ENCODE measurements at regions not wholly inside any gene's neighbourhood (a gene's known extent, or its start where the extent isn't known, plus 50 kb on each side); places are given as distances from the start of the nearest gene placed in this dataset.
"Not testable (repeated sequence)": the region's sequence is repeated elsewhere in the genome, so short reads cannot be mapped to it uniquely, and the experiment has no call there.

DNA sequence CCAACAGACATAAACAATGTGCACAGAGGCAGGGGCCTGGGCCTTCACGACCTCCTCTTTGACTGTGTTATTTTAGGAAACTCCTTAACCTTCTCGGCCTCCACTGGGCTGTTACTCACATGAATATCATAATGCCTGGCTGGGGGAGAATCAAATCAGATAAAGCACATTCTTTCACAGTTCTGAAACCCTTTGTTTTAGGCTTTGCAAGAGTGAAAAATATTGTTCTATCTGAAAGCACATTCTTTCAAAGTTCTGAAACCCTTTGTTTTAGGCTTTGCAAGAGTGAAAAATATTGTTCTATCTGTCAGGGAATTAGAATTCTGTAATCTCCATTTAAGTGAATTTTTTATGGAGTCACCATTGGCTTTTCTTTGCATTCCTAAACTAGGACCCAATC is 50.7 kb upstream of the SYNDIG1 start:
- no peak for DNase-seq

DNA sequence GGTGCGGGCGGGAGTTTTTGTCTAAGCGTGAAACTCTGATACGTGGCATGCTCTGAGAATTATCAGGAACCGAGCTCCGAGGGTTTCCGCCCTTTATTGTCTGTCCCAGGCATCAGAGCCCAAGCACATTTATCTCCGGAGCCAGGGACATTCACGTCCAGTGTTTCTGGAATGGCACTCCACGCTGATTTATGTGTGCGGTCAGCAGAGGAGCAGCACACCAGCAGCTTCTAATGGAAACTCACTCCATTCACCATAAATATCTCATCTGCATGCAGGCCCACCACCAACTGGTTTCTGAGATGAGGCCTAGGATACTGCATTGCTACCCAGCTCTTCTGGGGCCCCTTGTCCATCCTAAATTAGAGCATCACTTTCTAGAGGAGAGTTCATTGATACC is 51.9 kb upstream of the SYNDIG1 start:
- DNase-seq, result no peak

DNA sequence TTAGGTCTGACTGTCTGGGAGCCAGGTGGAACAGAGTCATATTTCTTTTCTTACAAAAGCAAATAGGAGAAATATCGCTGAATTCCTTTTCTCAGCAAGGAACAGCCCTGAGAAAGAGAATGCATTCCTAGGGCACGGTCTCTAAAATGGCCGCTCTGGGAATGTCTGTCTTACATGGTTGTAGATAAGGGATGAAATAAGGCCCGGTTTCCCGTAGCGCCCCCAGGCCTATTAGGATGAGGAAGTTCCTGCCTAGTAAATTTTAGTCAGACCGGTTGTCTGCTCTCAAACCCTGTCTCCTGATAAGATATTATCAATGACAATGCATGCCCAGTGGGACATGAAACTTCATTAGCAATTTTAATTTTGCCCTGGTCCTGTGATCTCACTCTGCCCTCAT is 54.0 kb upstream of the SYNDIG1 start:
- not testable (repeated sequence) for DNase-seq

GRCh38 chr20:24411834-24412216 is 57.6 kb upstream of the SYNDIG1 start:
- DNase-seq, result no peak

GRCh38 chr20:24411003-24411833 is 58.2 kb upstream of the SYNDIG1 start:
- no peak for DNase-seq

GRCh38 chr20:24407151-24407550 is 62.3 kb upstream of the SYNDIG1 start:
- no peak for DNase-seq

GRCh38 chr20:24406750-24407149 is 62.7 kb upstream of the SYNDIG1 start:
- no peak for DNase-seq

- DNase-seq, result no peak
Observed at GRCh38 chr20:24406251-24406650, 63.2 kb upstream of the SYNDIG1 start.

- no peak for DNase-seq
Observed at GRCh38 chr20:24405810-24406209, 63.6 kb upstream of the SYNDIG1 start.

DNA sequence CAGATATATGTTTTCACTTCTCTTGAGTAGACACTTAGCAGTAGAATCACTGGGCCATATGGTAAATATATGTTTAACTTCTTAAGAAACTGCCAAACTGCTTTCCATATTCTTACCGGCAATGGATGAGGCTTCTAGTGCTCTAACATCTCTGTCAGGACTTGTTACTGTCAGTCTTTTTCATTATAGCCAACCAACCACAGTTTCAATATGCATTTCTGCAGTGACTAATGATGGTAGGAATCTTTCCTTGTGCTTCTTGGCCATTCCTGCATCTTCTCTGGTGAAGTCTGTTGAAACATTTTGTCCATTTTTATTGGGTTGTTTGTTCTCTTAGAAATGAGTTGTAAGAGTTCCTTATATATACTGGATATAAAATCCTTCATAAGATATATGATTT is 66.0 kb upstream of the SYNDIG1 start:
- no peak for DNase-seq

- no peak for DNase-seq
Observed at GRCh38 chr20:24402188-24402587, 67.2 kb upstream of the SYNDIG1 start.

DNA sequence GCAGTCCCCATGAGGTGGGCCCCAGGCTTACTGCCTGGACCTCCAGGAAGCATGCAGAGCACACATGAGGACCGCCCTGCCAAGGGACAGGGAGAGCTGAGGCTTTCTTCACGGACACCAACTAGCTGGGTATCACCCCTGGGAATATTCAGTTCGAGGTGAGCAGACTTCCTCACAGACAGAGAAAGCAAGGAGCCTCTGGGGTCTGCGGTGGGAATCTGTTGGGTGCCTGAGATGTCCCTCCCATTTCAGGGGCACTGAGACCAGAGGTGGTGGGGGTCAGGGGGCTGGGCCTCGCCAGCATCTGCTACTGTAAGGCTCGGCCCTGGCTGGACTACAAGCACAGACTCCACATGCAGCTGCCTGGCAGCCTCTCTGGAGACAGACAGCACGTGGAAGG is 74.3 kb upstream of the SYNDIG1 start:
- DNase-seq, result no peak

DNA sequence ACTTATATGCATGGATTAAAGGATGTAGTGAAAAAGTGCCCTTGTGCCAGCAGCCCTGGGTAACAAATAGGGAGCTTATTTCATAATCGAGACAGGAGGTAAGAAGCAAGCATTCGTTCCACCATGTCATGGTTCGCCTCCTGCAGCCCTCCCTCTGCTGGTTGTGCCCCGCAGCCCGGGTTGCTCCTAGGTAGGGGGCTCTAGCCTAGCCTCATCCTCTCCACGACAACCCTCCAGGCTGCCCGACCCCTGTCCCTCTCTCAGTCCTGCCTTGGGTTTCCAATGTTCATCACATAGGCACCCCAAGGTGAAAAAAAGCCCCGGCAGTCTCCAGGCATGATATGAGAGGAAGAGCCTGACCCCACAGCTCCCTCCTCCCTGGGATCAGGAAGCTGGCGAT is 75.5 kb upstream of the SYNDIG1 start:
- DNase-seq, result no peak

- no peak for DNase-seq
Observed at GRCh38 chr20:24392612-24393011, 76.8 kb upstream of the SYNDIG1 start.

DNA sequence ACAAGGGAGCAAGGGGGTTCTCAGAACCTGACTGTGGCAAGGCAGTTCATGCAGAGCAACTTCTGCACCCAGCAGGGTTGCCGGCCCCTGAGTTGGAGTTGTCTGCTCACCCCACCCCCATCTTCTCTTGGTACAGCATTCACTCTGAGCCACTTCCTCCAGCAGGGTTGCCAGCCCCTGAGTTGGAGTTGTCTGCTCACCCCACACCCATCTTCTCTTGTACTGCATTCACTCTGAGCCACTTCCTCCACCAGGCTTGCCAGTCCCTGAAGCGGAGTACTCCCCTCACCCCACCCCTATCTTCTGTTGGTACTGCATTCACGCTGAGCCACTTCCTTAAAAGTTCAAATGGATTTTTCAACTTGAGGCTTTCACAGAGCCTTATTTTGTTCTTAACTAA is 79.7 kb upstream of the SYNDIG1 start:
- no peak for DNase-seq

GRCh38 chr20:24388828-24389380 is 80.5 kb upstream of the SYNDIG1 start:
- no peak for DNase-seq

DNA sequence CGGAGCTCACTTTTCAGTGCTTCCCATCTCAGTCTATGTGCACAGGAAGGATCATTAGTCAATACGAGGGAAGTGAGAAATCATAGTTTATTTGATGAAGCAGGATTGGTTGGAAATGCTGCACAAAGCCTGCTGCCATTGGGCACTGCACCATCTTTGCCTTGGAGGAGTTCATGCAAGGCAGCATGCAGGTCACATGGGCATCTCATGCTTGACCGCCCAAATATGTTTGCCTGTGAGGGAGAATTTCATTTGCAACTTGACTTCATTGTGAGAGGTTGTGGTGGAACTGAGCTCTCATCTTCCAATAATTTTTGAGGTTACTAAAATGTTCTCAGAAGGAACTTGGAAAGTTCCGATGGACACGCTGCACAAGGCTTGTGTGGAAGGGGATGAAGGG is 83.9 kb upstream of the SYNDIG1 start:
- DNase-seq, result no peak

GRCh38 chr20:24384865-24385264 is 84.6 kb upstream of the SYNDIG1 start:
- DNase-seq, result no peak

- no peak for DNase-seq
Observed at GRCh38 chr20:24382743-24383142, 86.7 kb upstream of the SYNDIG1 start.

DNA sequence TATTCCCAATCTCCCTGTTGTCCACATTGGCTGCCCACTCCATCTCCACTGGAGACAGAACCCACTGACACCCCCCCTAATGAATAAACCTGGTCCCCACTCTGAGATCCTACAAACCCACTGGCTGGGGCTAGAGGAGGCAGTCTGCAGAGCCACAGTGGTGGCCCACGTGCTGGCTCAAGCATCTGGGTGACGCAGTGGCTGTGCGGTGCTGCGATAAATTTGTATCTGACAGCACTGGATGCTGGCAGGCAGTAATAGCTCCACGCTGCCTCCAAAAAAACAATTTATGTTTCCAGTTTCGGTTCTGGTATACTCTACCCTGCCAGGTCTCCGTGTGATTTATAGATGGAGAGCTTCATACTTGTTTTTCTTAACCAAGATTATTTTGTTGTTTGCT is 87.1 kb upstream of the SYNDIG1 start:
- DNase-seq, result no peak

DNA sequence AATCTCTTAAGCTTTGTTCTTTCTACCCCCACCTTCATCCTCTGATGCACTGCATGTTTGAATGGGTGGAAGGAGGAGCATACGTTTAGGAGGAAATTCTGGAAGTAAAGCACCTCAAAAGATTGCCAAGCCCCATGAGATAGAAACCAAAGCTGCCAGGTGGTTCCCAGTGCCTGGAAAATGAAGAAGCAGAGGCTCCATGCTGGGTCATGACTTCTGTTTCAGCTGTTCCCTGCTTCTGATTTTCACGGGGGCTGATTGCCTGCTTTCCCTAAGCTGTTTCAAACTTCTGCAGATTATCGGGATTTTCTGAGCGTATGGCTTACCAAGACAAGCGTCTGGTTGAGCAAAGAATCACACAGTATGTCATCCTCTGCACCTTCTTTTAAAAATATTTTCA is 87.5 kb upstream of the SYNDIG1 start:
- DNase-seq, result no peak

DNA sequence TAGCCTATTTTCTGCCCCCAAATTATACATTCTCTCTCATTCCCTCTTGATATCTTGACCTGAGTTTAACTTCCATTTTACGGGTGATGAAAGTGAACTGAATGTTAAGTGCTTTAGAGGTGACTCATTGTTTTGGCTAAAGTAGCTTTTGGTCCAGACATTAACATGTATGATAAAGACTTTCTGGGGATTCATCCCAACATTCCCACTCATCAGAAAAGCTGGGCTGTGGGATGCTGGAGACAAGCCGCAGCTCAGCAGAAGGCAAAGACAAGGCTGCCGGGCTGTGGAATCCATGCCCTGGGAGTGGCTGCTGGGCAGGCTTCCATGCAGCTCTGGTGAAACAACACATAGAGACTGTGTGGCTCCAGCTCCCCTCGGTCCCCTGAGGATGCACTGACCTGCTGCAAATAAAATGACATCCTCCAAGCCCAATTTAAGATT is 89.9 kb upstream of the SYNDIG1 start:
- DNase-seq, result peak; percentile 45

DNA sequence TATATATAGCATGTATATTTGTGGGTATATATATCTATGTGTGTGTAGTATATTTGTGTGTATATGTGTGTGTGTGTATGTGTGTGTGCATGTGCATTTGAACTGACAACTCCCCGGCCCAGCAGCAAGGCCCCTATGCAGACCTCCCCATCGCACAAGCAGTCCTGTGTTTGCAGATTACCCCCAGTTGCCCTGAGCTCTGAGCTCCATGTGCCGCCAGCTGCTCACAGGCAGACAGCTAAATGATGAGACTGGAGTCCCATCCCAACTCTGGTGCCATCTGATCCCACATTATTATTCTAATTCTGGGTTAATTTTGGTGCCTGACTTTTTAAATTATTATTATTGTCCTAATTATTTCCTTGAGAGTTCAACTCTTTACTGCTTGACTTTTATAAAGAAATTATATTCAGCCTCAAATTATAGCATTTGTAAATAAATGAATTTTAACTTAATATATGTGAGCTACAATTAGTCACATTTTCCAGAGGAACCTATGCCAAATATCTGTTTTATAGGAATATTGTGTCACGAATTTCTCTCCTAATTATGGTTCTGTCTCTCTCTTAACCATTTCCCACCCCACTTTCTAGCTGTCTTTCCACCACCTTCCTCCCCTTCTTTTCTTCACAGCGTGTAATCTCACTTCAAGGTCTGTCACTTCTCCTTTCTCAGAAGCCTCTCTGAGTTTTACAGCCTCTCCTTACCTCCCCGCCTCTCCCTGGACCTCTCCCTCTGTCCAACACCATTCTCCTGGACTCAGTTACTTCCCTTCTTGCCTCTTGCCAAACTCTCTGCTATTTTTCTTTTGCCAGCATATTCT is 90.6 kb upstream of the SYNDIG1 start:
- no peak for DNase-seq
